ENCODE measurements at regions not wholly inside any gene's neighbourhood (a gene's known extent, or its start where the extent isn't known, plus 50 kb on each side); places are given as distances from the start of the nearest gene placed in this dataset.

GRCh38 chr16:79358188-79358587 is 242.3 kb downstream of the MAF start:
- no peaks in the 10 kb centered on the region for H3K27me3 ChIP-seq
- H3K36me3 ChIP-seq (replicated peaks in 1 of 2; ENCODE audit: insufficient read depth in 1 of 2, low read depth in 2 of 2), result no peaks in the 10 kb centered on the region
- ATAC-seq, result no peak
- no peak for DNase-seq
- no peak overlapping the region for H3K27ac ChIP-seq
- intact Hi-C loops (cut with DNase I), result no loop called here
- WGBS, 2 donors, result 68 to 87% methylated on average over 5 to 9 of the region's 9 CpGs
- no peak overlapping the region for H3K4me3 ChIP-seq
- H3K9me3 ChIP-seq, result peaks cover 0 to 4% (median 0%) of the 10 kb centered on the region in 3 donors
- no peaks in the 10 kb centered on the region for H3K4me1 ChIP-seq
- TF ChIP-seq POLR2A (IDR thresholded peaks at IDR 0.05) (no peak), CTCF (IDR thresholded peaks at IDR 0.05) (no peak)

GRCh38 chr16:79355600-79356358 is 244.8 kb downstream of the MAF start:
- TF ChIP-seq POLR2A (IDR thresholded peaks at IDR 0.05), result no peak
- no peak for TF ChIP-seq CTCF (IDR thresholded peaks at IDR 0.05)
- no peak for ATAC-seq

GRCh38 chr16:79351927-79352326 is 248.6 kb downstream of the MAF start:
- DNase-seq (no peak), ATAC-seq (no peak)
- Histone ChIP-seq H3K4me1 (no peaks in the 10 kb centered on the region), H3K27ac (no peak overlapping the region), H3K27me3 (no peaks in the 10 kb centered on the region), H3K36me3 (replicated peaks in 1 of 2; ENCODE audit: insufficient read depth in 1 of 2, low read depth in 2 of 2) (no peaks in the 10 kb centered on the region), H3K4me3 (no peak overlapping the region), H3K9me3 (no peaks in the 10 kb centered on the region)
- WGBS, 2 donors, result 80 to 87% methylated on average over 7 of the region's 7 CpGs
- TF ChIP-seq CTCF (IDR thresholded peaks at IDR 0.05) (no peak), POLR2A (IDR thresholded peaks at IDR 0.05) (no peak)
- intact Hi-C loops (cut with DNase I), result no loop called here

More at GRCh38 chr16:79355600-79356358, 244.8 kb downstream of the MAF start:
- 75 to 79% methylated on average over 15 of the region's 15 CpGs for WGBS, 2 donors
- H3K36me3 ChIP-seq (replicated peaks in 1 of 2; ENCODE audit: insufficient read depth in 1 of 2, low read depth in 2 of 2), result no peaks in the 10 kb centered on the region
- no peak overlapping the region for H3K27ac ChIP-seq
- no peaks in the 10 kb centered on the region for H3K4me1 ChIP-seq
- peaks cover 0 to 3% (median 0%) of the 10 kb centered on the region in 3 donors for H3K9me3 ChIP-seq
- DNase-seq, result no peak
- H3K27me3 ChIP-seq, result no peaks in the 10 kb centered on the region
- H3K4me3 ChIP-seq, result no peak overlapping the region
- intact Hi-C loops (cut with DNase I), result no loop called here

- ATAC-seq, result no peak
- no peak overlapping the region for H3K4me3 ChIP-seq
- H3K9me3 ChIP-seq, result no peaks in the 10 kb centered on the region
- H3K27me3 ChIP-seq, result no peaks in the 10 kb centered on the region
- no peak for DNase-seq
- no peak overlapping the region for H3K27ac ChIP-seq
- TF ChIP-seq CTCF (IDR thresholded peaks at IDR 0.05), result no peak
- no peak for TF ChIP-seq POLR2A (IDR thresholded peaks at IDR 0.05)
- H3K36me3 ChIP-seq (replicated peaks in 1 of 2; ENCODE audit: insufficient read depth in 1 of 2, low read depth in 2 of 2), result no peaks in the 10 kb centered on the region
- 74 to 75% methylated on average over 3 of the region's 3 CpGs for WGBS, 2 donors
- intact Hi-C loops (cut with DNase I), result no loop called here
- H3K4me1 ChIP-seq, result no peaks in the 10 kb centered on the region
These were observed 250.7 kb downstream of the MAF start for GRCh38 chr16:79349803-79350202.

All from body of pancreas (tissue), 4 donors.